Stimulated activated naive CD8-positive, alpha-beta T cell treated with anti-CD3 and anti-CD28 coated beads, Interleukin-15, Interleukin-2, amounts not matched to agents 100 U/mL and 50 U/mL, for 24 hours (primary cell): ENCODE measurements at regions not wholly inside any gene's neighbourhood (a gene's known extent, or its start where the extent isn't known, plus 50 kb on each side); places are given as distances from the start of the nearest gene placed in this dataset.

Experiments
- ATAC-seq: fragments of 150-1000 bp; cut with Tn5 transposase; one replicate; pipeline ENCODE4 v1.10.0; 2021
- DNase-seq: peaks from one replicate; pipeline ENCODE4 v3.0.0; 2021

DNA sequence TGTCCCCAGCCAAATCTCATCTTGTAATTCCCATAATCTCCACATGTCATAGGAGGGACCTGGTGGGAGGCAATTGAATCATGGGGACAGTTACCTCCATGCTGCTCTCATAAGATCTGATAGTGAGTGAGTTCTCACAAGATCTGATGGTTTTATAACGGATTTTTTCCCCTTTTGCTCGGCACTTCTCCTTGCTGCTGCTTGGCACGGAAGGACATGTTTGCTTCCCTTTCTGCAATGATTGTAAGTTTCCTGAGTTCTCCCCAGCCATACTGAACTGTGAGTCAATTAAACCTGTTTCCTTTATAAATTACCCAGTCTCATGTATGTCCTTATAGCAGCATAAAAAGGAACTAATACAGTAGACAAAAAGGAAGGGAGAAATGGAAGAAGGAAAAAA, 76.7 kb upstream of the CCNG1 start:
- no peak for DNase-seq
- ATAC-seq, result no peak

DNA sequence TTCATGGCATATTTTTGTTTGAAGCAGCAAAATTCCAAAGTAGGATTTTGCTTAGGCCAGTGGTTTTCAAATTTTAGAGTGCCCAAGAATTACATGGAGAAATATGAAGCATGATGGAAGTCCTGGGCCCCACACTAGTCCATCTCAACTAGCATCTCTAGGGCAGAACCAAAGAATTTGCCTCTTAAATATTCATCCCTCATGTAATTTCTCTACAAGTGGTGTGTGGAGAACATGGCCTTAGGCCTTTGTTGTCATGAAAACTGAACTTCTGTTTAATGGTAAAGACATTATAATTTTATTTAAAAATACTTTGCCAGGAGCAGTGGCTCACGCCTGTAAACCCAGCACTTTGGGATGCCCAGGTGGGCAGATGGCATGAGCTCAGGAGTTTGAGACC, 75.9 kb upstream of the CCNG1 start:
- ATAC-seq (no peak), DNase-seq (no peak)

GRCh38 chr5:163362840-163363371, 74.5 kb upstream of the CCNG1 start:
- ATAC-seq, result no peak
- DNase-seq, result no peak

DNA sequence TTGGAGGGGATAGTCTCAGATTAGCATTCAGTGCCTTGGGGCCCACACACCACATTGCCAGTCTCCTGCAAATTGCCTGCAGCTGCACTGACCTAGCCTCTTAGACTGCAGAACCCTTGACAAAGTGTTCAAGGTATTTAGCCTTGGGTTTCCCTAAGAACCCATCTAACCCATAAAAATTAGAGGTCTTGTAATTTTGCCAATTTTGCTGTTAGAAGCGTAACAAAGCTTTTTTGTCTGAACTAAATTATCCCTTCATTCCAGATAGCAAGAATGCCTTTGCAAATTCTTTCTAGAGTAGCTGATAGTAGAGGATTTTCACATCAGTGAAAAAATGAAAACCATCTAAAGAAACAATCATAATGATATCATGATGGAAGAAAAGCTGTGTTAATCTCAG, 74.0 kb upstream of the CCNG1 start:
- DNase-seq (no peak), ATAC-seq (no peak)

DNA sequence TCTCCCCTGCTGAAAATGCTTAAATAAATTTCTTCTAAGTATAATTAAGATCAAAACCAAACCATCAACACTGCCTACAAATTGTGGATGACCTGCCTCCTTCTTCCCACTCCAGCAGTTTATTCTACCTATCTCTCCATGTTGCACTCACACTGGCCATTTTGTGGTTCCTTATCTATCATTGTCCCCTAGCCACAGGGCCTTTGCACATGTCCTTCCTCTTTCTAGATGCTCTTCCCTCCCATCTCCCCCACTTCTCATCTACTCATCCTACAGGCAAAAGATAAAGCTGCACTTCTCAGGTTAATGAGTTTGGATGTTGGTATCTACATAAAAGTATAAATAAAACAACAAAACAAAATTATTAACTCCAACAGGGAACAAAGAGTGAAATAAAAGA, 70.6 kb upstream of the CCNG1 start:
- no peak for ATAC-seq

GRCh38 chr5:163369776-163370385, 67.5 kb upstream of the CCNG1 start:
- DNase-seq (no peak), ATAC-seq (no peak)

More for the DNA sequence above, 70.6 kb upstream of the CCNG1 start:
- no peak for DNase-seq

- DNase-seq (no peak), ATAC-seq (no peak)
These were observed 63.8 kb upstream of the CCNG1 start for GRCh38 chr5:163373436-163374084.

DNA sequence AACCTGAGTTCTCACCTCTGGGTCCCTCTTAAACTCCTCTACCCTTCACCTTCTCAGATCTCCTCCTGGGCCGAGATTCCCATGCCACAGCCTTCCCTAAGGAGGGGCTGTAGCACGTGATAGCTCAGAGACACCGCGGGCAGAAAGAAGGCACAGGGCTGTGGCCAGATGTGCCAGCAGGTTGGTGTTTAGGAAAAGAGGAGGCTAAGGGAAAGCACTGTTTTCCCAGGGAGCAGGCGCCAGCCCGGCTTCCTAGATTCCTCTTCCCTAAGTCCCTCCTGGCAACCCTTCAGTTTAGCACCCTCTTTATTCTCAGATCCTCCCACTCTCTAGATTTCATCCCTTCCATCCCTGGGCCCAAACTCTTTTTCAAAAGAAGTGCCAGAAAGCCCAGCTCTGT, 59.4 kb upstream of the CCNG1 start:
- ATAC-seq (no peak), DNase-seq (no peak)

GRCh38 chr5:163379298-163380155, 57.9 kb upstream of the CCNG1 start:
- no peak for DNase-seq
- no peak for ATAC-seq

- DNase-seq (no peak), ATAC-seq (no peak)
These were observed 55.6 kb upstream of the CCNG1 start for GRCh38 chr5:163381832-163382231.

DNA sequence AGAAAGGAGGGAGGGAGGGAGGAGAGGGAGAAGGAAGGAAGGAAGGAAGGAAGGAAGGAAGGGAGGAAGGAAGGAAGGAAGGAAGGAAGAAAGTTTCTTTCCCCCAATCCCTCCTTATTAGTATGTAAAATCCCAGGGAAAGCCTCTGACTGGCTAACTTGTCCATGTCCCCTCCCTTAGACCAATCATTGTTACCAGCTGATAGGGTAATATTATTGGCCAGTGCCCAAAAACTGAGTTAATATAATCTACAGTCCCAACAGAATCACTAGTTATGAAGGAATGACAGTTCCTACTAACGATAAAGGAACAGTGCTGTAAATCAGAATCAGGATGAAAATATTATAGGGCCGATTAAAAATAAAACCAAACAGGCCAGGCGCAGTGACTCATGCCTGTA, 53.6 kb upstream of the CCNG1 start:
- ATAC-seq (no peak), DNase-seq (no peak)

DNA sequence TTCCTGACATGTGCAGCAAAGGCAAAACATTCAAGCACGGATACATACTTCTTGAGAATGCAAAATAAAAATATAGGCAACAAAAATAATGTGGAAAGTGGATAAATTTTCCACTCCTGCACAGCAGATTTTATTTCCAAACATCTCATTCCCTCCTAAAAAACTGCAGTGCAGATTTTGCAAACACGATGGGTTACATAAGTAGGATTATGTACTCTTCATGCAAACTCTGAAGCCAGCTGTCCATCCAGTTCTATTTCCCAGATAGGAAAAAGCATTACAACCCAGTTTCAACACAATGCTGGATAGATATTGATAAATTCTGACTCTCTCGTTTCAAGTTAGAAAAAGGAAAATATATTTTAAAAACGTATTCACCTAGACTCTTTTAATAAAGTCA, 52.7 kb upstream of the CCNG1 start:
- no peak for ATAC-seq
- no peak for DNase-seq

GRCh38 chr5:163385271-163385670, 52.1 kb upstream of the CCNG1 start:
- DNase-seq (no peak), ATAC-seq (no peak)

GRCh38 chr5:163385824-163386223, 51.6 kb upstream of the CCNG1 start:
- DNase-seq, result no peak
- ATAC-seq, result no peak

GRCh38 chr5:163386352-163386751, 51.0 kb upstream of the CCNG1 start:
- DNase-seq (no peak), ATAC-seq (no peak)

DNA sequence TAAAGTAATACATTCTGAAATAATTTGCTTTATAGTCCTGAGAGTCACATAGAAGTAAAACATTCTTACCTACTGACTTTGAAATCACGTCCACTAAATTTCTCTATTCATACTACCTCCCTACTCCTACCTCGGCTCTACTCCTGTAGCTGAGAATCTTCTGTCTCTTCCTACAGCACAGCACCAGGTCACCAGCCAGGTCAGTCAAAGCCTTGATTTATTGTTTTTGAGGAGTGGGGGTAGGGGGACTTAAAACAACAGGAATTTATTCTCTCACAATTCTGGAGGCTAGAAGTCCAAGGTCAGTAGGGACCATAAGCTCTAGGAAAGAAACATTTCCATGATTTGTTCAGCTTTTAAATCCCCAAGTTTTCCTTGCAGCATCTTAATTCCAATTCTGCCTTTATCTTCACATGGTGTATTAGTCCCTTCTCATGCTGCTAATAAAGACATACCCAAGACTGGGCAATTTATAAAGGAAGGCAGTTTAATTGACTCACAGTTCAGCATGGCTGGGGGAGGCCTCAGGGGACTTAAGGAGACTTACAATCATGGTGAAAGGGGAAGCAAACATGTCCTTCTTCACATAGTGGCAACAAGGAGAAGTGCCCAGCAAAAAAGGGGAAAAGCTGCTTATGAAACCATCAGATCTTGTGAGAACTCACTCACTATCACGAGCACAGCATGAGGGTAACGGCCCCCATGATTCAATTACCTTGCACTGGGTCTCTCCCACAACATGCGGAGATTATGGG, 49.6 kb upstream of the CCNG1 start:
- no peak for ATAC-seq
- DNase-seq, result no peak
